HUES6 (cell line): ENCODE measurements at regions not wholly inside any gene's neighbourhood (a gene's known extent, or its start where the extent isn't known, plus 50 kb on each side); places are given as distances from the start of the nearest gene placed in this dataset.

Experiments used
- H3K27ac ChIP-seq: 2 replicates; pipeline ENCODE4 v1.7.0; 2013; ENCODE audit warnings: low read depth, mild to moderate bottlenecking, low read length, inconsistent platforms
- H3K27me3 ChIP-seq: 2 replicates; pipeline ENCODE4 v1.6.1; 2013; ENCODE audit warnings: low read length; ENCODE audit not compliant: control insufficient read depth, insufficient read depth
- H3K36me3 ChIP-seq: 2 replicates; pipeline ENCODE4 v1.6.1; 2013; ENCODE audit warnings: low read length; ENCODE audit not compliant: control insufficient read depth, insufficient read depth
- H3K4me1 ChIP-seq: 2 replicates; pipeline ENCODE4 v1.6.1; 2013; ENCODE audit warnings: low read length; ENCODE audit not compliant: control insufficient read depth, insufficient read depth
- H3K4me3 ChIP-seq: 2 replicates; pipeline ENCODE4 v1.5.1; 2013; ENCODE audit warnings: low read depth, low read length
- H3K9ac ChIP-seq: one replicate; pipeline ENCODE4 v1.6.1; 2013; ENCODE audit warnings: mild to moderate bottlenecking, low read length
- H3K9me3 ChIP-seq: 2 replicates; pipeline ENCODE4 v1.6.1; 2013; ENCODE audit warnings: low read depth, low read length; ENCODE audit not compliant: control insufficient read depth, insufficient read depth

DNA sequence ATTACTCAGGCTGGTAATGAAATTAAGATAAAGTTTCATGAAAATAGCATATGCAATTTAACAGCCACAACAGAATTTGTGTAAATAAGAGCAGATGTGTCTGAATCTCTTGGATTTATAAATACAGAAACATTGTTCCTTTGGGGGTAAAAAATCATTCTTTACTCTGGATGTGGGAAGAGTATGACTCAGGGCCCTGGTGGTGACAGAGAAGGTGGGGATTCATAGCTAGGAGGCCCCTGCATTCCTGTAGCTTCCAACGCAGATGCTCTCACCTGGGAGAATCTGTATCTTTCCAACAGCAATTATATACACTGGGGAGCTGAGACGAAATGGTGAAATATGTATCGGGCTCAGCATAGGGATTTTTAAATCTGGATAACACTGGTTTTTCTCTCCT lies 167.6 kb upstream of the CADPS start:
- no peak overlapping the region for H3K4me3 ChIP-seq
- no peaks in the 10 kb centered on the region for H3K36me3 ChIP-seq
- H3K9ac ChIP-seq, result no peak overlapping the region
- no peak overlapping the region for H3K27ac ChIP-seq
- H3K4me1 ChIP-seq, result peaks cover 7% of the 10 kb centered on the region
- H3K27me3 ChIP-seq, result no peaks in the 10 kb centered on the region
- no peaks in the 10 kb centered on the region for H3K9me3 ChIP-seq

DNA sequence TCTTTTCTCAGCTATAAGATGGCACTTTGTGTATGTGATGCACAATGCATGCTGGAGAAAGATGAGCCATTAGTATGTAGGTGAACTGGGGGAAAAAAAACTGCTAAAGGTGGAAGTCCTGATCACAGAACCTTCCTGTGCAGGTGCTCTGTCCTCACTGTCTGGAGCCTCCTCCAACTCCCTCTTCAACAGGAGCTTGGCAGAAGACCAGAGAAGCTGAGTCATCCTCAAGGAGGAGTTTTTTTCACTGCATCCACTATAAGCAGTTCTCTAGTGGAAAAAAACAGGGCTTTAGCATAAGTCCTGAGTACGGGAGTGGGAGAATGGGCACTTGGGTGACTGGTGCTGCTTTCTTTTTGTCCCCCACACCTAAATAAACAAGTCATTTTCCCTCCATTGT lies 168.4 kb upstream of the CADPS start:
- Histone ChIP-seq H3K9ac (no peak overlapping the region), H3K27ac (no peak overlapping the region), H3K9me3 (no peaks in the 10 kb centered on the region), H3K27me3 (no peaks in the 10 kb centered on the region), H3K4me1 (peaks cover 7% of the 10 kb centered on the region), H3K36me3 (no peaks in the 10 kb centered on the region), H3K4me3 (no peak overlapping the region)

DNA sequence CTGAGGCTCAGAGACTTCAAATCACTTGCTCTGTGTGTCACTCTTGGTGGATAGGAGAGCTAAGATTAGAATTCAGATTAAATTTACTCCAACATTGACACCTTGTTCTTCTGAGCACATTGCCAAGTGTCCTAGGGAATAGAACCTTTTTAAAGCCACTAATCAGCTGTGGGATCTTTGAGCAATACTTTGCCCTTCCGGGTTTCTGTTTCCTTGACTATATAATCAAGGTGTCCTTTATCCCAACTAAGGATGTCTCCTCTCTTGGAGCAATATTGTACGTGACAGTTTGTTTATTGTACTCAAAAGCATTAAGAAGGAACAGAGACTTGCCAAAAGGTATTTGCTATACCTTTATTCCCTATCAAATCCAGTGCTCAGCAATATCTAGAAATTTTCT lies 170.9 kb upstream of the CADPS start:
- Histone ChIP-seq H3K36me3 (no peaks in the 10 kb centered on the region), H3K4me1 (peaks cover 7% of the 10 kb centered on the region)

DNA sequence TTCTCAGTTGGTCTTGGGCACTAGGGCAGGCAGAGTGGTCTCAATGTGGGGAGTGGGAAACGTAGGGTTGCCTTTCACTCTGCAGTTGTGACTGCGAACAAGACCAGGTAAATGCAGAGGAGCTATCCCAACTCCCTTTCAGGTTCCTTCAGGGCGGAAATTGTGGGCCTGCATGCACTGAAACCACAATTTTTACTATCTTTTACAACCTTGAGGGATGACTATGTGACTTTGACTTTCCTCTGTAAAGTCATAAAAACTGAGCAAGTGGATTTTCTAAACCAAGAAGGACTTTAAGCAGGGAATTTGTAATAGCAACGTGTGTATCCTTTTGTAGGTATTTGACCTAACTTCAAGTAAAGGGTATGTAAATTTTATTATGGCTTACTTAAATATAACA lies 171.4 kb upstream of the CADPS start:
- Histone ChIP-seq H3K9ac (no peak overlapping the region), H3K27me3 (no peaks in the 10 kb centered on the region), H3K9me3 (no peaks in the 10 kb centered on the region), H3K27ac (no peak overlapping the region), H3K4me1 (peaks cover 7% of the 10 kb centered on the region), H3K36me3 (no peaks in the 10 kb centered on the region), H3K4me3 (no peak overlapping the region)

More for the DNA sequence above, 170.9 kb upstream of the CADPS start:
- Histone ChIP-seq H3K4me3 (no peak overlapping the region), H3K9ac (no peak overlapping the region), H3K9me3 (no peaks in the 10 kb centered on the region), H3K27ac (no peak overlapping the region), H3K27me3 (no peaks in the 10 kb centered on the region)

DNA sequence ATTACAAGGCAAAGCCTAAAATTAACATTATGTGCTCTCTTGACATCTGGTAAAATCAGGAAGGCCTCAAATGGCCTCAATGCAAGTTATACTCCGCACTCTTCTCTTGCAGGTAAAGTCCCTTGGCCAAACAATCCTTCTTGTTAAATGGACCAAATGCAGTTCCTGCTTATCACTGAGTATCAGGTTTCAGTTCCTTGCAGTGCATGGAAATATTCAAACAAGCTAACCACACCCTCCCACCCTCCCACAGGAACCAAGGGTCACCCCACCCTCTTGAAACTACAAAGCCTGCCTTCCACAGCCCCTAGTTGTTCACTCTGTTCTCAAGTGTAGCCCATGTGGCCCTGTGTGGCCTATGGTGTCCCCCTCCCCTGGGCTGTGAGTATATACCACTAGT lies 171.9 kb upstream of the CADPS start:
- Histone ChIP-seq H3K36me3 (no peaks in the 10 kb centered on the region), H3K27me3 (no peaks in the 10 kb centered on the region), H3K9me3 (no peaks in the 10 kb centered on the region), H3K9ac (no peak overlapping the region), H3K27ac (no peak overlapping the region), H3K4me1 (peaks cover 7% of the 10 kb centered on the region), H3K4me3 (no peak overlapping the region)

DNA sequence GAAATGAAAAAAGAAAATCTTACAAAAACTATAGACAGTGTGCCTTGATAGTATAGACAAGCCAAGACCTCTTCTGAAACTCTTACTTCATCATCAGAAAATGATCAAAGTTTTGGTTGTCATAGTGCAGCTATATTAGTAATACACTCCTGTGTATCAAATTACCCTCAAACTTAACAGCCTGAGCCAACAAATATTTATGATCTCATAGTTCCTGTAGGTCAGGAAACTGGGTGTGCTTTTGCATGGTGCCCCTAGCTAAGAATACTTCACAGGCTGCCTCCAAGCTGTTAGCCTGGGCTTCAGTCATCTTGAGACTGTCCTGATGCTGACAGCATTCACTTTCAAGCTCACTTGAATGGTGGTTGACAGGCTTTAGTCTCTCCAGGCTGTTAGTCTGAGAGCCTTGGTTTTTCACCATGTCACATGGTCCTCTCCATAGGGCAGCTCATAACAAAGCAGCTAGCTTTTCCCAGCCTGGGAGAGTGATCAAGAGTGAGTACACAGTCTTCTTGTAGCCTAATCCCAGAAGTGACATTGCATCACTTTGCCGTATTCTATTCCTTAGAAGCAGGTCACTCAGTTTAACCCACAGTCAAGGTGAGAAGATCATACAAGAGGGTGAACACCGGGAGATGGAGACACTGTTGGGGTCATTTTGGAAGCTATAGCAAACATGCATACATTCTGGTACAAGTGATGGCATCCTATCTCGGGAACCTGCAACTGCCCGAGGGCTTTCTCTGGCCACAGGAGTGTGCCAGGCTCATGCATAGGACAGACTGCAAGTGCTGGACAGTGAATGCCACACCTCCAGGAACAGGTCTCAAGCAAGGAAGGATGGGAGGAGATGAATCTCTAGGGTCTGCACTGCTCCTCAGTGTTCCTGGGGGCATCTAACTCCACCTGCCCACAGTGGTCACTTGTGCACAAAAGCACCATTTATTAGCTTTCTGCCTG lies 173.4 kb upstream of the CADPS start:
- H3K36me3 ChIP-seq, result no peaks in the 10 kb centered on the region
- no peaks in the 10 kb centered on the region for H3K27me3 ChIP-seq
- H3K27ac ChIP-seq, result no peak overlapping the region
- H3K9me3 ChIP-seq, result no peaks in the 10 kb centered on the region
- no peak overlapping the region for H3K4me3 ChIP-seq
- peaks cover 7% of the 10 kb centered on the region for H3K4me1 ChIP-seq
- no peak overlapping the region for H3K9ac ChIP-seq

DNA sequence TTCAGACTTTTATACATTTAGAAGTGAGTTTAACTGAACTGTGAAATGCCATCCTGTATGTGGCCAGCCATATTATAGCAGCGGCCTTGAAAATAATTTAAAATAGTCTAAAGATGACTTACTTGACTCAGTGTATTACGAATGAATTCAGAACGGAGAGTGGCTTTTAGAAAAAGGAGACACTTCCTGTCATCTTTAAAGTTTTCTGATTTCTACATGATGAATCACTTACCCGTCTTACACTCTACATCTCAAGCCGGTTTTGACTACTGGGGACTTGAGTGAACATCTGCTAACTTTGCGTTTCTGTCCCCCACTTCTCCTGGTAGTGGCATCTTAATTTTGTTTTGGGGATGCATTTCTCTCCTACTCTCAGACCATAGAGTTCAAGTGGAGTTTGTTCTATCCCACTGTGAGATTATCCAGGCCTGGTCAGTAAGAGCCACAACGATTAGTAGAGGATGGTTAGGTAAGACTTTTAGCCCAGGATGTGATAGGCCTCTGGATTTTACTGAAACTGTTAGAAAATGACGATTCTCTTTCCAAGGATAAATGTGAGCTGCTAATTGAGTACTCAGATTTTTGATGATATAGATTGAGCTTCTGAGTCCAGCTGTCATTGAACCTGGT lies 175.4 kb upstream of the CADPS start:
- Histone ChIP-seq H3K4me1 (peaks cover 7% of the 10 kb centered on the region), H3K36me3 (no peaks in the 10 kb centered on the region), H3K27me3 (no peaks in the 10 kb centered on the region), H3K27ac (no peak overlapping the region), H3K9me3 (no peaks in the 10 kb centered on the region), H3K4me3 (no peak overlapping the region), H3K9ac (no peak overlapping the region)

DNA sequence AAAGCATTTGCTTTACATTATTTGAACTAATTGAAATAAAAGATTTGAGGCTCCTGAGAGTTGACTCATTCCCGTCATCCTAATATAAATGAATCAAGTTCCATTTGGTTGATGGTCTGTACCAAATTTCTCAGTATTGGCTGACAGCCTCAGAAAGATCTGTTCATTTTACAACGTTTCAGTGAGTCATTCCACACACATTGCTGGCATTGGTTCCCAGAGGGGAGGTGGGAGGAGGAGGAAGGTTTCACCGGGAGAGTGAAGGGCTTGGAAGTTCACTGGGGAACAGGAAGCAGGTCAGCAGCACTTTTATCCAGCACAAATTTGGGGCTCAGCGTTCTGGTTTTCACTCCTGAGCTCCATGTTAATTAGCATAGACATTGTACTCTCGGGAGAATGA lies 176.7 kb upstream of the CADPS start:
- Histone ChIP-seq H3K36me3 (no peaks in the 10 kb centered on the region), H3K4me3 (no peak overlapping the region), H3K9me3 (no peaks in the 10 kb centered on the region), H3K9ac (no peak overlapping the region), H3K4me1 (peaks cover 5% of the 10 kb centered on the region), H3K27ac (no peak overlapping the region), H3K27me3 (no peaks in the 10 kb centered on the region)

DNA sequence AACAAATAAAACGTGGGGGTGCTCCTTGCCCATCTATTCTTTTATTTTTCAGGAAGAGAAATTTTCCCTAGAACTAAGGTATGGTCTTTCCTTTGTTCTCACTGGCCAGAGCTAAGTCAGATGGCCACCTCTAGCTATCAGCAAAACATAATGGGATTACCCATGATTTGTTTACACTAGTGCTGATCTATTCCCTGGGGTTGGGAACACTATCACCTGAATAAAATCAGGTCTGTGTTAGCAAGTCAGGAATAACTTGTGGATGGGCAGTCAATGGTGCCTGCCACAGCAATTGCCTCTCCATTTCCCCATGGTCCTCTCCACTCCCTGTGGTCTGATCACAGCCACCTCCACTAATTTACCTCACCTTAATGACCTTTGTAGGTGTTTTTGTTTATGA lies 181.7 kb upstream of the CADPS start:
- no peak overlapping the region for H3K27ac ChIP-seq
- no peak overlapping the region for H3K9ac ChIP-seq
- H3K36me3 ChIP-seq, result no peaks in the 10 kb centered on the region
- H3K9me3 ChIP-seq, result no peaks in the 10 kb centered on the region
- H3K4me1 ChIP-seq, result 0 out of 2 replicates have a peak, but pooled peaks cover 5% of the 10 kb centered on the region
- H3K27me3 ChIP-seq, result no peaks in the 10 kb centered on the region
- H3K4me3 ChIP-seq, result no peak overlapping the region

DNA sequence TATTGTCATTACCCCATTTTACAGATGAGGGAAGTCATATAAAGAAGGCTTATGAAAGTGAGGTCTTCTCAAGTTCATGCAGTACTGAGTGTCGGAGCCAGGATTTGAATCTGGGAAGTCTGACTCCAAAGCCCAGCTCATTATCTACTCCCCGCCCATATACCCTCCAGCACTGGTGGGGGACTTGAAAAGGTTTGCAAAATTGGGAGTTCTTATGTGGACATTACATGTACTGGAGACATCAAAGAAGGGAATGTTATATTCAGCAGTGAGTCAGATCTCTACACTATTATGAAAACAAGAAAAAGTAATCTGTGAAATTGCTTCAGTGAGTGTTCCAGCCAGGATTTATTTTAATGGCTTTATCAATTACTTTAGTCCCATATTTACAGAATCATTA lies 185.2 kb upstream of the CADPS start:
- H3K9ac ChIP-seq, result no peak overlapping the region
- H3K27ac ChIP-seq, result no peak overlapping the region
- no peak overlapping the region for H3K4me3 ChIP-seq
- H3K27me3 ChIP-seq, result no peaks in the 10 kb centered on the region
- peaks cover 18% of the 10 kb centered on the region; the same call in 1 of the 2 replicates for H3K4me1 ChIP-seq
- no peaks in the 10 kb centered on the region for H3K36me3 ChIP-seq
- no peaks in the 10 kb centered on the region for H3K9me3 ChIP-seq

DNA sequence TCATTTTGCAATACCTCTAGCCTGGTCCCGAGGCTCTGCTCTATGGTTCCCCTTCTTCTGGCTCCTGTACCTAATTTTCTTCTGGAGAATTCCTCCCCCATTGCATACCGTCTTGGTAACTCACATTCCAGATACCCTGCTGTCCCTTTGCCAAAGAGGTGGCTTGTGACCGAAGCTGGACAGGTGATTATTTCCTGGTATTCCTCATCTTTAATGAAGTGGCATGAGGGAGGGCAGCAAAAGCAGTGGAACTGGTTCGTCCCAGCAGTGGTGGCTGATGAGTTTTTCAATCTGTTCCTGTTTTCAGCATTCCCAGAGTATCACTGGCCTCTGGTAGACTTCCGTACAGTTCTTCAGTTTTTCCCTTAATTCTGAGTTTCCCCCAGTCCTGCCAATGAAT lies 186.2 kb upstream of the CADPS start:
- Histone ChIP-seq H3K4me1 (peaks cover 18% of the 10 kb centered on the region; the same call in 1 of the 2 replicates), H3K9ac (no peak overlapping the region), H3K27ac (no peak overlapping the region), H3K9me3 (no peaks in the 10 kb centered on the region), H3K27me3 (no peaks in the 10 kb centered on the region), H3K36me3 (no peaks in the 10 kb centered on the region), H3K4me3 (no peak overlapping the region)
